ENCODE measurements at regions not wholly inside any gene's neighbourhood (a gene's known extent, or its start where the extent isn't known, plus 50 kb on each side); places are given as distances from the start of the nearest gene placed in this dataset.

DNA sequence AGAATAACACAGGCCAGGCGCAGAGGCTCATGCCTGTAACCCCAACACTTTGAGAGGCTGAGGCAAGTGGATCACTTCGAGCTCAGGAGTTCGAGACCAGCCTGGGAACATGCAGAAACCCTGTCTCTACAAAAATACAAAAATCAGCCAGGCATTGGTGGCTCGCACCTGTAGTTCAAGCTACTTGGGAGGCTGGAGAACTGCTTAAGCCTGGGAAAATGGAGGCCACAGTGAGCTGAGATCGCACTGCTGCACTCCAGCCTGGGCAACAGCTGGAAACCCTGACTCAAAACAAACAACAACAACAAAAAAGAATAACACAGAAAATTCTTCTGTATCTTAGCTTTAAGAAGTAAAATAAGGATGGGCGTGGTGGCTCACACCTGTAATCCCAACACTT is 440.3 kb downstream of the LRATD1 start:
- H3K36me3 ChIP-seq (ENCODE audit: control insufficient read depth in 2 of 3, insufficient read depth in 3 of 3, low read length in 3 of 3), result no peaks in the 10 kb centered on the region
- TF ChIP-seq, protein P1, sequence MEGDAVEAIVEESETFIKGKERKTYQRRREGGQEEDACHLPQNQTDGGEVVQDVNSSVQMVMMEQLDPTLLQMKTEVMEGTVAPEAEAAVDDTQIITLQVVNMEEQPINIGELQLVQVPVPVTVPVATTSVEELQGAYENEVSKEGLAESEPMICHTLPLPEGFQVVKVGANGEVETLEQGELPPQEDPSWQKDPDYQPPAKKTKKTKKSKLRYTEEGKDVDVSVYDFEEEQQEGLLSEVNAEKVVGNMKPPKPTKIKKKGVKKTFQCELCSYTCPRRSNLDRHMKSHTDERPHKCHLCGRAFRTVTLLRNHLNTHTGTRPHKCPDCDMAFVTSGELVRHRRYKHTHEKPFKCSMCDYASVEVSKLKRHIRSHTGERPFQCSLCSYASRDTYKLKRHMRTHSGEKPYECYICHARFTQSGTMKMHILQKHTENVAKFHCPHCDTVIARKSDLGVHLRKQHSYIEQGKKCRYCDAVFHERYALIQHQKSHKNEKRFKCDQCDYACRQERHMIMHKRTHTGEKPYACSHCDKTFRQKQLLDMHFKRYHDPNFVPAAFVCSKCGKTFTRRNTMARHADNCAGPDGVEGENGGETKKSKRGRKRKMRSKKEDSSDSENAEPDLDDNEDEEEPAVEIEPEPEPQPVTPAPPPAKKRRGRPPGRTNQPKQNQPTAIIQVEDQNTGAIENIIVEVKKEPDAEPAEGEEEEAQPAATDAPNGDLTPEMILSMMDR (IDR thresholded peaks at IDR 0.05; ENCODE audit: borderline replicate concordance, extremely low read depth, insufficient read depth), result no peak
- H3K4me3 ChIP-seq (ENCODE audit: low read length in 3 of 3), result no peak overlapping the region
- no peak overlapping the region for H3K27ac ChIP-seq (ENCODE audit: low read depth in 2 of 2, low read length in 2 of 2)
- DNase-seq (no peak), FAIRE-seq (no peak)
- no peaks in the 10 kb centered on the region for H3K9me3 ChIP-seq (ENCODE audit: control insufficient read depth in 2 of 3, insufficient read depth in 1 of 3, low read length in 3 of 3)
- H3K4me1 ChIP-seq (ENCODE audit: control insufficient read depth in 2 of 3, insufficient read depth in 2 of 3, low read depth in 1 of 3, low read length in 3 of 3), result no peaks in the 10 kb centered on the region
- no peaks in the 10 kb centered on the region for H3K27me3 ChIP-seq (ENCODE audit: control insufficient read depth, insufficient read depth, low read length)
- H3K9ac ChIP-seq (ENCODE audit: low read length in 3 of 3), result no peak overlapping the region
- intact Hi-C loops (cut with DNase I), result no loop called here

DNA sequence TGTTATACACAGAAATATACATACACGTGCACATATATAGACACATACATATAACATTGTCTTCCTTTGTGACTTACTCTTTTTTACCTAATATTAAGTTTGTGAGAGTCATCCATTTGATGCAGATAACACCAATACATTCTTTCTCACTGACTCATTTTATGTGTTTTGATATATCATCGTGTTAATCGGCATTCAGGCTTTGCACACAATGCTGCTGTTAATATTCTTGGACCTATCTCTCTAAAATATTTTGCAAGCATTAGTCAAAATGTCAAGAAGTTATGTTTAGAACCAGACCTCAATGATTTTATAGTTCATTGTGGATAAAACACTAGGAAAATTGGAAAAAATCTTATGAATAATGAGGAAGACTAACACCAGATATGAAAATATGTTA is 441.1 kb downstream of the LRATD1 start:
- no peak overlapping the region for H3K4me3 ChIP-seq (ENCODE audit: low read length in 3 of 3)
- TF ChIP-seq, protein P1 (IDR thresholded peaks at IDR 0.05; ENCODE audit: borderline replicate concordance, extremely low read depth, insufficient read depth), result no peak
- H3K27me3 ChIP-seq (ENCODE audit: control insufficient read depth, insufficient read depth, low read length), result no peaks in the 10 kb centered on the region
- no peaks in the 10 kb centered on the region for H3K9me3 ChIP-seq (ENCODE audit: control insufficient read depth in 2 of 3, insufficient read depth in 1 of 3, low read length in 3 of 3)
- no peaks in the 10 kb centered on the region for H3K4me1 ChIP-seq (ENCODE audit: control insufficient read depth in 2 of 3, insufficient read depth in 2 of 3, low read depth in 1 of 3, low read length in 3 of 3)
- H3K36me3 ChIP-seq (ENCODE audit: control insufficient read depth in 2 of 3, insufficient read depth in 3 of 3, low read length in 3 of 3), result no peaks in the 10 kb centered on the region
- no peak overlapping the region for H3K9ac ChIP-seq (ENCODE audit: low read length in 3 of 3)
- H3K27ac ChIP-seq (ENCODE audit: low read depth in 2 of 2, low read length in 2 of 2), result no peak overlapping the region
- intact Hi-C loops (cut with DNase I), result no loop called here
- no peak for FAIRE-seq
- DNase-seq, result no peak

DNA sequence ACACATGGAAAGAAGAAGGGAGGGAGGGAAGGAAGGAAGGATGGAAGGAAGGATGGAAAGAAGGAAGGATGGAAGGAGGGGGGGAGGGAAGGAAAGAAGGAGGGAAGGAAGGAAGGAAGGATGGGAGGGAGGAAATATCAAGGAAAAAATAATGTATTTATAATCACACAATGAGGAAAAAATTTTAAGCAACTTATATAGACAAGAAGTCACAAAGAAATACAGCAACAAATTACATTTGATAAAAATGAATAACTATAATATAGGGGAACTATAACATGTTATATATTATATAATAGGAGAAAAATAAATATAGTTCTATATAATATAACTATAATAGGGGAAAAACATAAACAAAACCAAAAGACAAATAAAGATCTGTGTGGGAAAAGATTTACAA is 441.8 kb downstream of the LRATD1 start:
- no peak overlapping the region for H3K27ac ChIP-seq (ENCODE audit: low read depth in 2 of 2, low read length in 2 of 2)
- FAIRE-seq (peak; percentile 29), DNase-seq (no peak)
- H3K4me3 ChIP-seq (ENCODE audit: low read length in 3 of 3), result no peak overlapping the region
- H3K9ac ChIP-seq (ENCODE audit: low read length in 3 of 3), result no peak overlapping the region
- TF ChIP-seq, protein P1 (IDR thresholded peaks at IDR 0.05; ENCODE audit: borderline replicate concordance, extremely low read depth, insufficient read depth), result no peak
- intact Hi-C loops (cut with DNase I), result no loop called here
- no peaks in the 10 kb centered on the region for H3K27me3 ChIP-seq (ENCODE audit: control insufficient read depth, insufficient read depth, low read length)
- H3K4me1 ChIP-seq (ENCODE audit: control insufficient read depth in 2 of 3, insufficient read depth in 2 of 3, low read depth in 1 of 3, low read length in 3 of 3), result no peaks in the 10 kb centered on the region
- H3K36me3 ChIP-seq (ENCODE audit: control insufficient read depth in 2 of 3, insufficient read depth in 3 of 3, low read length in 3 of 3), result no peaks in the 10 kb centered on the region
- no peaks in the 10 kb centered on the region for H3K9me3 ChIP-seq (ENCODE audit: control insufficient read depth in 2 of 3, insufficient read depth in 1 of 3, low read length in 3 of 3)
